ENCODE measurements at regions not wholly inside any gene's neighbourhood (a gene's known extent, or its start where the extent isn't known, plus 50 kb on each side); places are given as distances from the start of the nearest gene placed in this dataset.

GRCh38 chr14:59125156-59125555, 63.3 kb upstream of the DAAM1 start:
- H3K9me3 ChIP-seq (ENCODE audit: control insufficient read depth, insufficient read depth, low read length), result no peaks in the 10 kb centered on the region
- no peaks in the 10 kb centered on the region for H3K36me3 ChIP-seq (ENCODE audit: control insufficient read depth, insufficient read depth, low read length)
- no peaks in the 10 kb centered on the region for H3K27me3 ChIP-seq (ENCODE audit: control insufficient read depth, insufficient read depth, low read length)
- no peak overlapping the region for H3K27ac ChIP-seq (ENCODE audit: low read depth, low read length)
- no peak for DNase-seq (ENCODE audit: low read depth in 4 of 6, low spot score in 6 of 6)
- H3K4me3 ChIP-seq (ENCODE audit: low read depth, low read length), result no peak overlapping the region
- no peaks in the 10 kb centered on the region for H3K4me1 ChIP-seq (ENCODE audit: control insufficient read depth, insufficient read depth, low read length)
- WGBS (ENCODE audit: insufficient coverage), result no CpG with 5 or more reads among the region's 4 CpGs

GRCh38 chr14:59126714-59127436, 61.6 kb upstream of the DAAM1 start:
- WGBS (ENCODE audit: insufficient coverage), result no CpG with 5 or more reads among the region's 4 CpGs
- H3K9me3 ChIP-seq (ENCODE audit: control insufficient read depth, insufficient read depth, low read length), result no peaks in the 10 kb centered on the region
- peak in 4 of 6 donors; percentile 46 to 92 (median 62) for DNase-seq (ENCODE audit: low read depth in 4 of 6, low spot score in 6 of 6)
- no peak overlapping the region for H3K4me3 ChIP-seq (ENCODE audit: low read depth, low read length)
- no peak overlapping the region for H3K27ac ChIP-seq (ENCODE audit: low read depth, low read length)
- H3K27me3 ChIP-seq (ENCODE audit: control insufficient read depth, insufficient read depth, low read length), result no peaks in the 10 kb centered on the region
- H3K36me3 ChIP-seq (ENCODE audit: control insufficient read depth, insufficient read depth, low read length), result no peaks in the 10 kb centered on the region
- H3K4me1 ChIP-seq (ENCODE audit: control insufficient read depth, insufficient read depth, low read length), result no peaks in the 10 kb centered on the region

GRCh38 chr14:59127437-59127732, 61.1 kb upstream of the DAAM1 start:
- H3K27ac ChIP-seq (ENCODE audit: low read depth, low read length), result no peak overlapping the region
- no peak overlapping the region for H3K4me3 ChIP-seq (ENCODE audit: low read depth, low read length)
- H3K27me3 ChIP-seq (ENCODE audit: control insufficient read depth, insufficient read depth, low read length), result no peaks in the 10 kb centered on the region
- no peaks in the 10 kb centered on the region for H3K36me3 ChIP-seq (ENCODE audit: control insufficient read depth, insufficient read depth, low read length)
- no peaks in the 10 kb centered on the region for H3K9me3 ChIP-seq (ENCODE audit: control insufficient read depth, insufficient read depth, low read length)
- no peaks in the 10 kb centered on the region for H3K4me1 ChIP-seq (ENCODE audit: control insufficient read depth, insufficient read depth, low read length)
- DNase-seq (ENCODE audit: low read depth in 4 of 6, low spot score in 6 of 6), result no peak
- no CpG with 5 or more reads among the region's 1 CpG for WGBS (ENCODE audit: insufficient coverage)

GRCh38 chr14:59130462-59130861, 58.0 kb upstream of the DAAM1 start:
- 60% methylated on average over 2 of the region's 7 CpGs for WGBS (ENCODE audit: insufficient coverage)
- Histone ChIP-seq H3K9me3 (ENCODE audit: control insufficient read depth, insufficient read depth, low read length) (no peaks in the 10 kb centered on the region), H3K27ac (ENCODE audit: low read depth, low read length) (no peak overlapping the region), H3K27me3 (ENCODE audit: control insufficient read depth, insufficient read depth, low read length) (no peaks in the 10 kb centered on the region), H3K36me3 (ENCODE audit: control insufficient read depth, insufficient read depth, low read length) (no peaks in the 10 kb centered on the region), H3K4me3 (ENCODE audit: low read depth, low read length) (no peak overlapping the region), H3K4me1 (ENCODE audit: control insufficient read depth, insufficient read depth, low read length) (no peaks in the 10 kb centered on the region)
- peak in 2 of 6 donors; percentile 18 to 32 for DNase-seq (ENCODE audit: low read depth in 4 of 6, low spot score in 6 of 6)

- no peaks in the 10 kb centered on the region for H3K36me3 ChIP-seq (ENCODE audit: control insufficient read depth, insufficient read depth, low read length)
- H3K27ac ChIP-seq (ENCODE audit: low read depth, low read length), result no peak overlapping the region
- H3K4me3 ChIP-seq (ENCODE audit: low read depth, low read length), result no peak overlapping the region
- no peaks in the 10 kb centered on the region for H3K4me1 ChIP-seq (ENCODE audit: control insufficient read depth, insufficient read depth, low read length)
- no peak for DNase-seq (ENCODE audit: low read depth in 4 of 6, low spot score in 6 of 6)
- no peaks in the 10 kb centered on the region for H3K9me3 ChIP-seq (ENCODE audit: control insufficient read depth, insufficient read depth, low read length)
- H3K27me3 ChIP-seq (ENCODE audit: control insufficient read depth, insufficient read depth, low read length), result no peaks in the 10 kb centered on the region
- 100% methylated on average over 1 of the region's 5 CpGs for WGBS (ENCODE audit: insufficient coverage)
These were observed 56.3 kb upstream of the DAAM1 start for GRCh38 chr14:59131938-59132795.

DNA sequence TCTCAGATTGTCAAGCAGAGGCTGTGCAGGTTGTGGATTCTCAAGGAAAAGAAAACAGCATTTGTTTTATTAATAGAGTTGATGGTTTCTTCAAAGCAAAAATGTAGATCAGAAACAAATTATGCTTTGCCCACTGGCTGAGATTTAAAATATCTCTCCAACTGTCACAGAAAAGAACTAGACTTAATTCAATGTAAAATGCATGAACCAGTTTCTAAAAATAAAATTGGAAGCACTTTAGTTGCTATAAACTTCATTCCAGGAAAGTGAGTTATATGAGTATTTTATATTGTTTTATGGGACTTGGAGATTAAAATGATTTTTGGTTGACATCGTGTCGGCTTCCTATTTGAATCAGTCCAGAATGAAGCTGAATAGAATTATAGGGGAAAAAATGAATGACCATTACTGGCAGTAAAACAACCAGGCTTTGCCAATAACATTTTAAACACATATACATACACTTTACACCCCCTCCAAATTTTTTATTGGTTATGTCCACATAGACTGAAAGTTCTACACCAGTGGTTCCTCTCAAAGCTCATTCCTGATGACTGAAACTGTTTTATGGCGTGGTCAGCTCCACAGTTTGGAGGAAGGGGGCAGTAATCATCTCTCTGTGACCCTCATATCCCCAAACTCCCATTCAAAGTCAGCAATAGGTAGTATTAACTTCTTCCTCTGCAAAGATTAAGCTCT, 55.5 kb upstream of the DAAM1 start:
- no peaks in the 10 kb centered on the region for H3K9me3 ChIP-seq (ENCODE audit: control insufficient read depth, insufficient read depth, low read length)
- no peaks in the 10 kb centered on the region for H3K4me1 ChIP-seq (ENCODE audit: control insufficient read depth, insufficient read depth, low read length)
- no peak overlapping the region for H3K4me3 ChIP-seq (ENCODE audit: low read depth, low read length)
- H3K27me3 ChIP-seq (ENCODE audit: control insufficient read depth, insufficient read depth, low read length), result no peaks in the 10 kb centered on the region
- DNase-seq (ENCODE audit: low read depth in 4 of 6, low spot score in 6 of 6), result peak in 1 of 6 donors; percentile 80
- no peak overlapping the region for H3K27ac ChIP-seq (ENCODE audit: low read depth, low read length)
- WGBS (ENCODE audit: insufficient coverage), result no CpG with 5 or more reads among the region's 3 CpGs
- H3K36me3 ChIP-seq (ENCODE audit: control insufficient read depth, insufficient read depth, low read length), result no peaks in the 10 kb centered on the region

DNA sequence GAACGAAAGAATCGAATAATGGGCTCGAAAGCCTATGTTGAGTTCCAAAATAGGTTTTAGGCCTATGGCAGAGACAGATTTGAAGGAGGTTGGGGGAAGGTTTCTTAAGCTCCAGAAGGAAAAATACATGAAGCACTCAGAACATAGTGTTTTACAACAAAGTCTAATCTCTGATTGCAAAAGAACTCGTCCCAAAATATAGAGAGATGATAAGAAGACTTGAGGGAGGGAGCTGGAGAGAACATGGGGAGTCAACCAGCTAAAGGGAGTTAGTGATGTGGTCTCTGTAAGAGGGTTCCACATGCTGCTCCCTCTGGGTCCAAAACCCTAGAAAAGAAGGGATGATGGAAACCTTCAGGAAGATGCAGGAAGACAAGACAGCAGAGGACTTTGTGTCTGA, 54.8 kb upstream of the DAAM1 start:
- Histone ChIP-seq H3K4me1 (ENCODE audit: control insufficient read depth, insufficient read depth, low read length) (no peaks in the 10 kb centered on the region), H3K27me3 (ENCODE audit: control insufficient read depth, insufficient read depth, low read length) (no peaks in the 10 kb centered on the region), H3K27ac (ENCODE audit: low read depth, low read length) (no peak overlapping the region), H3K9me3 (ENCODE audit: control insufficient read depth, insufficient read depth, low read length) (no peaks in the 10 kb centered on the region), H3K36me3 (ENCODE audit: control insufficient read depth, insufficient read depth, low read length) (no peaks in the 10 kb centered on the region), H3K4me3 (ENCODE audit: low read depth, low read length) (no peak overlapping the region)
- DNase-seq (ENCODE audit: low read depth in 4 of 6, low spot score in 6 of 6), result no peak
- WGBS (ENCODE audit: insufficient coverage), result 95% methylated on average over 4 of the region's 4 CpGs

GRCh38 chr14:59134307-59134706, 54.2 kb upstream of the DAAM1 start:
- no peak for DNase-seq (ENCODE audit: low read depth in 4 of 6, low spot score in 6 of 6)
- H3K9me3 ChIP-seq (ENCODE audit: control insufficient read depth, insufficient read depth, low read length), result no peaks in the 10 kb centered on the region
- no peak overlapping the region for H3K4me3 ChIP-seq (ENCODE audit: low read depth, low read length)
- H3K4me1 ChIP-seq (ENCODE audit: control insufficient read depth, insufficient read depth, low read length), result no peaks in the 10 kb centered on the region
- H3K27me3 ChIP-seq (ENCODE audit: control insufficient read depth, insufficient read depth, low read length), result no peaks in the 10 kb centered on the region
- 68% methylated on average over 3 of the region's 3 CpGs for WGBS (ENCODE audit: insufficient coverage)
- no peak overlapping the region for H3K27ac ChIP-seq (ENCODE audit: low read depth, low read length)
- H3K36me3 ChIP-seq (ENCODE audit: control insufficient read depth, insufficient read depth, low read length), result no peaks in the 10 kb centered on the region

DNA sequence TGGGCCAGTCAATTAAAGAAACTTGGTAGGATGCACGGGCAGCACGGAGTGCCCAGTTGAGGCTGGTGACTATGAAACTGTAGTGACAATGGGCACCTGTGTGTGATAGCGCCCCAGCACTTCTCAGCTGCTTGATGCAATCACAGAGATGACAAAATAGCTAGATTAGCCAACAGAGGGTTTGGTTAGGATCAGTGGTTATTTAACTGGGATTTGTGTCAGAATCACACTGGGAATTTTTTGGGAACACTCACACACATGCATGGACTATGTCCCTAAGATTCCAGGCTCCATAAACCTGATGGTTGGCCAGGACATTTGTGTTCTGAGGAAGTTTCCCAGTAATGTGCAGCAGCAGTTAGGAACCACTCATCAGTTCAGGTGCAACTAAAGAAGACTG, 51.2 kb upstream of the DAAM1 start:
- Histone ChIP-seq H3K4me3 (ENCODE audit: low read depth, low read length) (no peak overlapping the region), H3K4me1 (ENCODE audit: control insufficient read depth, insufficient read depth, low read length) (no peaks in the 10 kb centered on the region), H3K36me3 (ENCODE audit: control insufficient read depth, insufficient read depth, low read length) (no peaks in the 10 kb centered on the region), H3K27me3 (ENCODE audit: control insufficient read depth, insufficient read depth, low read length) (no peaks in the 10 kb centered on the region), H3K27ac (ENCODE audit: low read depth, low read length) (no peak overlapping the region), H3K9me3 (ENCODE audit: control insufficient read depth, insufficient read depth, low read length) (no peaks in the 10 kb centered on the region)
- 91% methylated on average over 2 of the region's 3 CpGs for WGBS (ENCODE audit: insufficient coverage)
- no peak for DNase-seq (ENCODE audit: low read depth in 4 of 6, low spot score in 6 of 6)
